GM19099 (cell line): ENCODE measurements at regions not wholly inside any gene's neighbourhood (a gene's known extent, or its start where the extent isn't known, plus 50 kb on each side); places are given as distances from the start of the nearest gene placed in this dataset.

Experiments used
- POLR2A ChIP-seq: IDR thresholded peaks from 3 replicates; pipeline ENCODE4 v1.6.1; 2011; ENCODE audit warnings: low read depth; ENCODE audit not compliant: insufficient read length; ENCODE audit errors: extremely low read depth

- no peak for TF ChIP-seq POLR2A
These were observed 711.3 kb upstream of the LRATD1 start for GRCh38 chr2:13921245-13921644.

- no peak for TF ChIP-seq POLR2A
These were observed 708.7 kb upstream of the LRATD1 start for GRCh38 chr2:13923823-13924222.

- TF ChIP-seq POLR2A: no peak
These were observed 690.4 kb upstream of the LRATD1 start for GRCh38 chr2:13942111-13942510.

GRCh38 chr2:13950761-13951160, 681.8 kb upstream of the LRATD1 start:
- no peak for TF ChIP-seq POLR2A

GRCh38 chr2:13968811-13969210, 663.7 kb upstream of the LRATD1 start:
- no peak for TF ChIP-seq POLR2A

- TF ChIP-seq POLR2A: no peak
These were observed 646.3 kb upstream of the LRATD1 start for GRCh38 chr2:13986119-13986720.

- TF ChIP-seq POLR2A: no peak
These were observed 636.0 kb upstream of the LRATD1 start for GRCh38 chr2:13996527-13996926.

- no peak for TF ChIP-seq POLR2A
These were observed 621.3 kb upstream of the LRATD1 start for GRCh38 chr2:14011190-14011589.

GRCh38 chr2:14015113-14015630, 617.3 kb upstream of the LRATD1 start:
- no peak for TF ChIP-seq POLR2A

GRCh38 chr2:14016289-14016955, 616.1 kb upstream of the LRATD1 start:
- TF ChIP-seq POLR2A: no peak

- no peak for TF ChIP-seq POLR2A
These were observed 613.9 kb upstream of the LRATD1 start for GRCh38 chr2:14018620-14019019.

GRCh38 chr2:14023558-14023957, 609.0 kb upstream of the LRATD1 start:
- TF ChIP-seq POLR2A: no peak

GRCh38 chr2:14039134-14039533, 593.4 kb upstream of the LRATD1 start:
- no peak for TF ChIP-seq POLR2A

GRCh38 chr2:14047491-14047890, 585.0 kb upstream of the LRATD1 start:
- no peak for TF ChIP-seq POLR2A

- TF ChIP-seq POLR2A: no peak
These were observed 581.1 kb upstream of the LRATD1 start for GRCh38 chr2:14051401-14051800.

- TF ChIP-seq POLR2A: no peak
These were observed 579.4 kb upstream of the LRATD1 start for GRCh38 chr2:14053105-14053504.
